PC-9 (cell line): ENCODE measurements at regions not wholly inside any gene's neighbourhood (a gene's known extent, or its start where the extent isn't known, plus 50 kb on each side); places are given as distances from the start of the nearest gene placed in this dataset.

ENCODE experiments used
- EZH2 ChIP-seq: fragments of 200-600 bp; sonication (generic); IDR thresholded peaks from 2 replicates; pipeline ENCODE4 v1.8.0; 2017; ENCODE audit warnings: antibody characterized with exemption, low read depth
- TF ChIP-seq, protein P1 (sequence below): fragments of 200-600 bp; sonication (generic); conservative IDR thresholded peaks from 2 replicates; pipeline ENCODE4 v1.6.1; 2017; ENCODE audit warnings: mixed run types, antibody characterized with exemption, mild to moderate bottlenecking, moderate library complexity

DNA sequence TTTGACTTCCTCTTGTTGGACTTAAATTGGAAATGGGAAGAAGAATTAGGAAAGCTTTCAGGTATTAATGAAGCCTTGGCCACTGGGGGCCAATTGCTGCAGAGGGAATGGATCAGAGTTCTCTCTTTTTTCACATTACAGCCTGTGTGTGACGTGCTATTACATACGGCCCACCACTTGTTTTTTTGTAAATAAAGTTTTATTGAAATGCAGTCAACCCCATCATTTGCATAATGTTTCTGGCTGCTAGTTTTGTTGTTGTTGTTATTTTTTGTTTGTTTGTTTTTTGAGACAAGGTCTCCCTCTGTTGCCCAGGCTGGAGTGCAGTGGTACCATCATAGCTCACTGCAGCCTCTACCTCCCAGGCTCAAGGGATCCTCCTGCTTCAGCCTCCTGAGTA lies 98.4 kb downstream of the ASMT start:
- TF ChIP-seq, protein P1, sequence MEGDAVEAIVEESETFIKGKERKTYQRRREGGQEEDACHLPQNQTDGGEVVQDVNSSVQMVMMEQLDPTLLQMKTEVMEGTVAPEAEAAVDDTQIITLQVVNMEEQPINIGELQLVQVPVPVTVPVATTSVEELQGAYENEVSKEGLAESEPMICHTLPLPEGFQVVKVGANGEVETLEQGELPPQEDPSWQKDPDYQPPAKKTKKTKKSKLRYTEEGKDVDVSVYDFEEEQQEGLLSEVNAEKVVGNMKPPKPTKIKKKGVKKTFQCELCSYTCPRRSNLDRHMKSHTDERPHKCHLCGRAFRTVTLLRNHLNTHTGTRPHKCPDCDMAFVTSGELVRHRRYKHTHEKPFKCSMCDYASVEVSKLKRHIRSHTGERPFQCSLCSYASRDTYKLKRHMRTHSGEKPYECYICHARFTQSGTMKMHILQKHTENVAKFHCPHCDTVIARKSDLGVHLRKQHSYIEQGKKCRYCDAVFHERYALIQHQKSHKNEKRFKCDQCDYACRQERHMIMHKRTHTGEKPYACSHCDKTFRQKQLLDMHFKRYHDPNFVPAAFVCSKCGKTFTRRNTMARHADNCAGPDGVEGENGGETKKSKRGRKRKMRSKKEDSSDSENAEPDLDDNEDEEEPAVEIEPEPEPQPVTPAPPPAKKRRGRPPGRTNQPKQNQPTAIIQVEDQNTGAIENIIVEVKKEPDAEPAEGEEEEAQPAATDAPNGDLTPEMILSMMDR, result no peak
- TF ChIP-seq EZH2, result no peak
